ENCODE measurements at regions not wholly inside any gene's neighbourhood (a gene's known extent, or its start where the extent isn't known, plus 50 kb on each side); places are given as distances from the start of the nearest gene placed in this dataset.
"Not testable (repeated sequence)": the region's sequence is repeated elsewhere in the genome, so short reads cannot be mapped to it uniquely, and the experiment has no call there.

GRCh38 chr1:185435696-185436379 lies 118.8 kb upstream of the IVNS1ABP start:
- CTCF ChIA-PET: no interaction called here
- POLR2A ChIA-PET: no interaction called here
- no peak for DNase-seq (ENCODE audit: extremely low spot score)
- TF ChIP-seq ELF4 (IDR thresholded peaks at IDR 0.05) (no peak), FOXA1 (IDR thresholded peaks at IDR 0.05) (no peak), CTBP1 (IDR thresholded peaks at IDR 0.05; ENCODE audit: borderline replicate concordance) (no peak), ARNT (IDR thresholded peaks at IDR 0.05) (no peak), ZNF384 (IDR thresholded peaks at IDR 0.05) (no peak), NFRKB (IDR thresholded peaks at IDR 0.05) (no peak), BHLHE40 (IDR thresholded peaks at IDR 0.05; ENCODE audit: borderline replicate concordance) (no peak), SUZ12 (IDR thresholded peaks at IDR 0.05) (no peak), FOXM1 (IDR thresholded peaks at IDR 0.05; ENCODE audit: borderline replicate concordance) (no peak), PKNOX1 (IDR thresholded peaks at IDR 0.05) (no peak), HDGF (IDR thresholded peaks at IDR 0.05; ENCODE audit: borderline replicate concordance) (no peak), TARDBP (IDR thresholded peaks at IDR 0.05) (no peak), FOXK2 (IDR thresholded peaks at IDR 0.05) (no peak), LEF1 (IDR thresholded peaks at IDR 0.05; ENCODE audit: borderline replicate concordance) (no peak), L3MBTL2 (conservative IDR thresholded peaks at IDR 0.05) (no peak), SP1 (IDR thresholded peaks at IDR 0.05) (no peak)

- no peak for TF ChIP-seq PKNOX1 (IDR thresholded peaks at IDR 0.05)
- no peak for TF ChIP-seq NFRKB (IDR thresholded peaks at IDR 0.05)
- TF ChIP-seq ARNT (IDR thresholded peaks at IDR 0.05): no peak
- no peak for TF ChIP-seq ZNF384 (IDR thresholded peaks at IDR 0.05)
- no peak for TF ChIP-seq BHLHE40 (IDR thresholded peaks at IDR 0.05; ENCODE audit: borderline replicate concordance)
- no peak for TF ChIP-seq CTBP1 (IDR thresholded peaks at IDR 0.05; ENCODE audit: borderline replicate concordance)
- no peak for TF ChIP-seq SUZ12 (IDR thresholded peaks at IDR 0.05)
- no peak for TF ChIP-seq FOXA1 (IDR thresholded peaks at IDR 0.05)
- TF ChIP-seq SP1 (IDR thresholded peaks at IDR 0.05): no peak
- TF ChIP-seq LEF1 (IDR thresholded peaks at IDR 0.05; ENCODE audit: borderline replicate concordance): no peak
- no peak for TF ChIP-seq HDGF (IDR thresholded peaks at IDR 0.05; ENCODE audit: borderline replicate concordance)
- TF ChIP-seq FOXK2 (IDR thresholded peaks at IDR 0.05): no peak
- no peak for TF ChIP-seq TARDBP (IDR thresholded peaks at IDR 0.05)
- TF ChIP-seq ELF4 (IDR thresholded peaks at IDR 0.05): no peak
- no peak for TF ChIP-seq FOXM1 (IDR thresholded peaks at IDR 0.05; ENCODE audit: borderline replicate concordance)
- TF ChIP-seq L3MBTL2 (conservative IDR thresholded peaks at IDR 0.05): no peak
- DNase-seq (ENCODE audit: extremely low spot score): no peak
- CTCF ChIA-PET: no interaction called here
- POLR2A ChIA-PET: no interaction called here
These were observed 117.7 kb upstream of the IVNS1ABP start for GRCh38 chr1:185434721-185435120.

- ChIA-PET POLR2A (no interaction called here), CTCF (no interaction called here)
- DNase-seq (ENCODE audit: extremely low spot score): no peak
These were observed 116.6 kb upstream of the IVNS1ABP start for GRCh38 chr1:185433667-185434066.

GRCh38 chr1:185432948-185433347 lies 115.9 kb upstream of the IVNS1ABP start:
- no peak for TF ChIP-seq HDGF (IDR thresholded peaks at IDR 0.05; ENCODE audit: borderline replicate concordance)
- TF ChIP-seq LEF1 (IDR thresholded peaks at IDR 0.05; ENCODE audit: borderline replicate concordance): no peak
- TF ChIP-seq BHLHE40 (IDR thresholded peaks at IDR 0.05; ENCODE audit: borderline replicate concordance): no peak
- no peak for TF ChIP-seq ARNT (IDR thresholded peaks at IDR 0.05)
- ChIA-PET POLR2A (no interaction called here), CTCF (no interaction called here)
- no peak for DNase-seq (ENCODE audit: extremely low spot score)

More at GRCh38 chr1:185433667-185434066, 116.6 kb upstream of the IVNS1ABP start:
- TF ChIP-seq ARNT (IDR thresholded peaks at IDR 0.05) (no peak), ZNF384 (IDR thresholded peaks at IDR 0.05) (no peak), SUZ12 (IDR thresholded peaks at IDR 0.05) (no peak), LEF1 (IDR thresholded peaks at IDR 0.05; ENCODE audit: borderline replicate concordance) (no peak), NFRKB (IDR thresholded peaks at IDR 0.05) (no peak), HDGF (IDR thresholded peaks at IDR 0.05; ENCODE audit: borderline replicate concordance) (no peak)

GRCh38 chr1:185431612-185432011 lies 114.6 kb upstream of the IVNS1ABP start:
- TF ChIP-seq FOXM1 (IDR thresholded peaks at IDR 0.05; ENCODE audit: borderline replicate concordance) (no peak), ARNT (IDR thresholded peaks at IDR 0.05) (no peak), NFRKB (IDR thresholded peaks at IDR 0.05) (no peak), LEF1 (IDR thresholded peaks at IDR 0.05; ENCODE audit: borderline replicate concordance) (no peak), FOXK2 (IDR thresholded peaks at IDR 0.05) (no peak), ZNF384 (IDR thresholded peaks at IDR 0.05) (no peak), TARDBP (IDR thresholded peaks at IDR 0.05) (no peak), FOXA1 (IDR thresholded peaks at IDR 0.05) (no peak), SUZ12 (IDR thresholded peaks at IDR 0.05) (no peak), SP1 (IDR thresholded peaks at IDR 0.05) (no peak), PKNOX1 (IDR thresholded peaks at IDR 0.05) (no peak), ELF4 (IDR thresholded peaks at IDR 0.05) (no peak), HDGF (IDR thresholded peaks at IDR 0.05; ENCODE audit: borderline replicate concordance) (no peak), CTBP1 (IDR thresholded peaks at IDR 0.05; ENCODE audit: borderline replicate concordance) (no peak)
- no peak for DNase-seq (ENCODE audit: extremely low spot score)
- ChIA-PET CTCF (no interaction called here), POLR2A (no interaction called here)

- DNase-seq (ENCODE audit: extremely low spot score); POLR2A ChIA-PET; CTCF ChIA-PET: not testable (repeated sequence)
These were observed 112.6 kb upstream of the IVNS1ABP start for GRCh38 chr1:185429668-185430067.
